ENCODE measurements at regions not wholly inside any gene's neighbourhood (a gene's known extent, or its start where the extent isn't known, plus 50 kb on each side); places are given as distances from the start of the nearest gene placed in this dataset.

DNA sequence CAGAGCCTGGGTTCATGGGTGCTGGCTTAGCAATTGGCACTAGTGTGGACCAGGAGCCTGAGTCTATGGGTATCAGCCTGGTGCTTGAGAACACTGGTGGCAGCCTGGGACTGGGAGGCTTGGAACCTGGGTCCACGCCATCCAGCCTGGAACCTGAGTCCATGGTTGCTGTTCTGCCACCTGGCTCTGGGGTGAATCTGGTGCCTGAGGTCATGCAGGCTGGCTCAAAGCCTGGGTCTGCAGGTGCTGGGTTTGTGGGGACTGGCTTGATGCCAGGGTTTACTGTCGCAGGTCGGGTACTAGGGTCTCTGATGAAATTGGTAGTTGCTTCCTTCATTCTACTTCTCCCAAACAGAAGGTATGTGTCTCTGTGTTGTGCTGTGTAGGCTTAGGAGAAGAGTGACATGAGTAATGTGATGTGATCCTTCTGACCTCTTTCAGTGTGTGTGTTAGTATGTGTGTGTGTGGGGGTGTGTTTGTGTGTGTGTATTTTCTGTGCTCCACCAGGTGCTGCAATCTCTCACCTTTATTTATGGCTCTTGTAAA, 517.0 kb upstream of the EPHA5 start:
- Histone ChIP-seq H3K4me2 (ENCODE audit: unreplicated experiment) (no peak overlapping the region), H2AFZ (no peak overlapping the region), H3K4me1 (ENCODE audit: insufficient read depth) (no peaks in the 10 kb centered on the region), H3K27me3 (replicated peaks; ENCODE audit: insufficient read depth) (no peaks in the 10 kb centered on the region), H3K9me2 (ENCODE audit: insufficient read depth) (no peaks in the 10 kb centered on the region), H3K4me3 (no peak overlapping the region), H3K36me3 (ENCODE audit: low read depth) (no peaks in the 10 kb centered on the region), H3K9ac (no peak overlapping the region), H3K9me3 (ENCODE audit: low read depth) (no peaks in the 10 kb centered on the region), H4K20me1 (ENCODE audit: insufficient read depth) (no peaks in the 10 kb centered on the region), H3K27ac (no peak overlapping the region), H3K79me2 (ENCODE audit: insufficient read depth) (no peaks in the 10 kb centered on the region), H3F3A (ENCODE audit: insufficient read depth) (no peaks in the 10 kb centered on the region)
- no peak for DNase-seq
- in situ Hi-C loops (cut with MboI): no loop called here
- no peak for TF ChIP-seq EZH2phosphoT487 (IDR thresholded peaks at IDR 0.05; ENCODE audit: insufficient read depth, low read depth)
- TF ChIP-seq EZH2 (IDR thresholded peaks at IDR 0.05; ENCODE audit: insufficient read depth, poor library complexity, severe bottlenecking): no peak
- WGBS, 2 experiments (ENCODE audit: low coverage in 1 of 2, low lambda C conversion rate in 2 of 2, missing lambda C conversion rate in 2 of 2): 31 to 57% methylated on average over 3 of the region's 3 CpGs

DNA sequence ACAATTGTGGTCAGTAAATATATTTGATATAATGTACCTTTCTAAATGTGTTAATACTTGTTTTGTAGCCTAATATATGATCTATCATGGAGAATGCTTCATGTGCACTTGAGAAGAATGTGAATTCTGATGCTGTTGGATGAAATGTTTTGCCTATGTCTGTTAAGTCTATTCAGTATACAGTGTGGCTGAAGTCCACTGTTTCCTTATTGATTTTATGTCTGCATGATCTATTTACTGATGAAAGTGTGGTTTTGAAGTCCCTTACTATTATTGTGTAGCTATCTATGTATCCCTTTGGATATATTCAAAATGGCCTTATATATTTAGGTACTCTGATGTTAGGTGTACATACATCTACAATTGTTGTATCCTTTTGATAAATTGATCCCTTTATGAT, 515.8 kb upstream of the EPHA5 start:
- H3K27ac ChIP-seq: no peak overlapping the region

DNA sequence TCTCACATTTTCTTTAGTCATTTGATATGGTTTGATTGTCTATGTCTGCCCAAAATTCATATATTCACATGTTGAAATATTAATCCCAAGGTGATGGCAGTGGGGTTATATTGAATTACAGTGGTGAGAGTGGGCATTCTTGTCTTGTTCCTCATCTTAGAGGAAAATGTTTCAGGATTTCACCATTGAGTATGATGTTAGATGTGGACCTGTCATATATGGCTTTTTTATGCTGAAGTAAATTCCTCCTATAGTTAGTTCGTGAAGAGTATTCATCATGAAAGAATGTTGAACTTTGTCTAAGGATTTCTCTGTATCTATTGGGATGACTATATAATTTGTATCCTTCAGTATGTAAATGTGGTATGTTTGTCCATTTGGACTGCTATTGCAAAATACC, 512.3 kb upstream of the EPHA5 start:
- no peaks in the 10 kb centered on the region for H4K20me1 ChIP-seq (ENCODE audit: insufficient read depth)
- H3F3A ChIP-seq (ENCODE audit: insufficient read depth): no peaks in the 10 kb centered on the region
- H3K9ac ChIP-seq: no peak overlapping the region
- no peak overlapping the region for H2AFZ ChIP-seq
- H3K27me3 ChIP-seq (replicated peaks; ENCODE audit: insufficient read depth): no peaks in the 10 kb centered on the region
- 10 to 16% methylated on average over 1 of the region's 1 CpG for WGBS, 2 experiments (ENCODE audit: low coverage in 1 of 2, low lambda C conversion rate in 2 of 2, missing lambda C conversion rate in 2 of 2)
- no peaks in the 10 kb centered on the region for H3K9me3 ChIP-seq (ENCODE audit: low read depth)
- H3K4me1 ChIP-seq (ENCODE audit: insufficient read depth): no peaks in the 10 kb centered on the region
- TF ChIP-seq EZH2phosphoT487 (IDR thresholded peaks at IDR 0.05; ENCODE audit: insufficient read depth, low read depth) (no peak), EZH2 (IDR thresholded peaks at IDR 0.05; ENCODE audit: insufficient read depth, poor library complexity, severe bottlenecking) (no peak)
- H3K27ac ChIP-seq: no peak overlapping the region
- in situ Hi-C loops (cut with MboI): no loop called here
- no peaks in the 10 kb centered on the region for H3K36me3 ChIP-seq (ENCODE audit: low read depth)
- H3K9me2 ChIP-seq (ENCODE audit: insufficient read depth): no peaks in the 10 kb centered on the region
- DNase-seq: no peak
- H3K4me2 ChIP-seq (ENCODE audit: unreplicated experiment): no peak overlapping the region
- H3K79me2 ChIP-seq (ENCODE audit: insufficient read depth): no peaks in the 10 kb centered on the region
- no peak overlapping the region for H3K4me3 ChIP-seq

More for the DNA sequence above, 515.8 kb upstream of the EPHA5 start:
- Histone ChIP-seq H3F3A (ENCODE audit: insufficient read depth) (no peaks in the 10 kb centered on the region), H2AFZ (no peak overlapping the region), H3K9ac (no peak overlapping the region), H3K79me2 (ENCODE audit: insufficient read depth) (no peaks in the 10 kb centered on the region), H3K4me1 (ENCODE audit: insufficient read depth) (no peaks in the 10 kb centered on the region), H4K20me1 (ENCODE audit: insufficient read depth) (no peaks in the 10 kb centered on the region), H3K9me3 (ENCODE audit: low read depth) (no peaks in the 10 kb centered on the region), H3K4me3 (no peak overlapping the region), H3K4me2 (ENCODE audit: unreplicated experiment) (no peak overlapping the region), H3K27me3 (replicated peaks; ENCODE audit: insufficient read depth) (no peaks in the 10 kb centered on the region), H3K36me3 (ENCODE audit: low read depth) (no peaks in the 10 kb centered on the region), H3K9me2 (ENCODE audit: insufficient read depth) (no peaks in the 10 kb centered on the region)
- no peak for TF ChIP-seq EZH2phosphoT487 (IDR thresholded peaks at IDR 0.05; ENCODE audit: insufficient read depth, low read depth)
- no peak for TF ChIP-seq EZH2 (IDR thresholded peaks at IDR 0.05; ENCODE audit: insufficient read depth, poor library complexity, severe bottlenecking)
- DNase-seq: no peak
- in situ Hi-C loops (cut with MboI): no loop called here

DNA sequence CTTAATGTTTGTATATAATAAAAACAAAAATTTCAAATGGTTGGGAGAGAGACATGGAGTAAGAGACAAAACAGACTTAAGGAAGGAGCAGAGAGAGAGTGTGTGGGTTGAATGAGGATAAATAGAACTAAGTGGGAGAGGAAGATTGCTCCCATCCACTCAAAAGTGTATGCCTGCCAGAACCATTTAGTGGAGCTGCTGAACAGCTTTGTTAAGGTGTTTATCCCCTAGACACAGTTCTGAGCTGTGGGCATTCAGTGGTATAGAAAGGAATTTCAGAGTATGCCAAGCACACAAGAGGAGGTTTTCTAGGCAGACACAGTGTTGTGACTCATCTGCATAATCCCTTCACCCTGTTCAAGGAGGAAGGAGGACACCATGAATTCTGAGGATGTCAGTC, 508.6 kb upstream of the EPHA5 start:
- no peak overlapping the region for H3K27ac ChIP-seq
- no peak overlapping the region for H3K4me3 ChIP-seq
- H3K4me1 ChIP-seq (ENCODE audit: insufficient read depth): no peaks in the 10 kb centered on the region
- no peak overlapping the region for H3K4me2 ChIP-seq (ENCODE audit: unreplicated experiment)
- H3K36me3 ChIP-seq (ENCODE audit: low read depth): no peaks in the 10 kb centered on the region
- no peaks in the 10 kb centered on the region for H3K27me3 ChIP-seq (replicated peaks; ENCODE audit: insufficient read depth)
- H3K9ac ChIP-seq: no peak overlapping the region
- H3K9me2 ChIP-seq (ENCODE audit: insufficient read depth): no peaks in the 10 kb centered on the region
- TF ChIP-seq EZH2 (IDR thresholded peaks at IDR 0.05; ENCODE audit: insufficient read depth, poor library complexity, severe bottlenecking) (no peak), EZH2phosphoT487 (IDR thresholded peaks at IDR 0.05; ENCODE audit: insufficient read depth, low read depth) (no peak)
- no peak for DNase-seq
- in situ Hi-C loops (cut with MboI): no loop called here
- no peaks in the 10 kb centered on the region for H3K79me2 ChIP-seq (ENCODE audit: insufficient read depth)
- H3K9me3 ChIP-seq (ENCODE audit: low read depth): no peaks in the 10 kb centered on the region
- no peak overlapping the region for H2AFZ ChIP-seq
- H4K20me1 ChIP-seq (ENCODE audit: insufficient read depth): no peaks in the 10 kb centered on the region
- H3F3A ChIP-seq (ENCODE audit: insufficient read depth): no peaks in the 10 kb centered on the region

DNA sequence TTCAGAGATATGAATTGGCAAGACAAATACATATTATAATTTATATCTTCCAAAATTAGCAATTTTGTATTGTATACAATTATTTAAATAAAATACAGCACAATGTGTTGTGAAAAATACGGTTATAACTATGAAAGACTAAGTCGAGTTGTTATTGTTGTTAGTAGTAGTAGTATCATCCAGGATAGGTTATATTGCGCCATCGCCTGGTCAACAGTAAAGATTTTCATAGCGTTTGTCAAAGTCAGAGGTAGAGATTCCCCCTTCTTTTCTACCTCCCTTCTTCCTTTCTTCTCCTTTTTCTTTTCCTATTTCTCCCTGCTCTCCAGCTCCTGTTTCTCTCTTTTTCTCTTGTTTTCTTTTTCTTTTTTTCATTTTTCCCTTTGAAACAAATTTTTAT, 499.1 kb upstream of the EPHA5 start:
- H2AFZ ChIP-seq: no peak overlapping the region
- peak; percentile 16 for DNase-seq
- no peak overlapping the region for H3K27ac ChIP-seq
- H3K36me3 ChIP-seq (ENCODE audit: low read depth): no peaks in the 10 kb centered on the region
- WGBS, 2 experiments (ENCODE audit: low coverage in 1 of 2, low lambda C conversion rate in 2 of 2, missing lambda C conversion rate in 2 of 2): 1 to 6% methylated on average over 5 of the region's 5 CpGs
- H3K9me2 ChIP-seq (ENCODE audit: insufficient read depth): no peaks in the 10 kb centered on the region
- no peaks in the 10 kb centered on the region for H3K4me1 ChIP-seq (ENCODE audit: insufficient read depth)
- H3K9ac ChIP-seq: no peak overlapping the region
- no peak overlapping the region for H3K4me2 ChIP-seq (ENCODE audit: unreplicated experiment)
- TF ChIP-seq EZH2 (IDR thresholded peaks at IDR 0.05; ENCODE audit: insufficient read depth, poor library complexity, severe bottlenecking) (no peak), EZH2phosphoT487 (IDR thresholded peaks at IDR 0.05; ENCODE audit: insufficient read depth, low read depth) (no peak)
- no peaks in the 10 kb centered on the region for H3K79me2 ChIP-seq (ENCODE audit: insufficient read depth)
- no peaks in the 10 kb centered on the region for H3K27me3 ChIP-seq (replicated peaks; ENCODE audit: insufficient read depth)
- no peaks in the 10 kb centered on the region for H3F3A ChIP-seq (ENCODE audit: insufficient read depth)
- no peak overlapping the region for H3K4me3 ChIP-seq
- H4K20me1 ChIP-seq (ENCODE audit: insufficient read depth): no peaks in the 10 kb centered on the region
- H3K9me3 ChIP-seq (ENCODE audit: low read depth): no peaks in the 10 kb centered on the region
- in situ Hi-C loops (cut with MboI): no loop called here

Measured in GM23248 (cell line).